CD4-positive, alpha-beta T cell treated with Interleukin-17A for 4 hours (primary cell): ENCODE measurements at regions not wholly inside any gene's neighbourhood (a gene's known extent, or its start where the extent isn't known, plus 50 kb on each side); places are given as distances from the start of the nearest gene placed in this dataset.

Experiments
- DNase-seq: peaks from one replicate; pipeline ENCODE4 v3.0.0-alpha.2; 2020; ENCODE audit warnings: mixed read lengths

DNA sequence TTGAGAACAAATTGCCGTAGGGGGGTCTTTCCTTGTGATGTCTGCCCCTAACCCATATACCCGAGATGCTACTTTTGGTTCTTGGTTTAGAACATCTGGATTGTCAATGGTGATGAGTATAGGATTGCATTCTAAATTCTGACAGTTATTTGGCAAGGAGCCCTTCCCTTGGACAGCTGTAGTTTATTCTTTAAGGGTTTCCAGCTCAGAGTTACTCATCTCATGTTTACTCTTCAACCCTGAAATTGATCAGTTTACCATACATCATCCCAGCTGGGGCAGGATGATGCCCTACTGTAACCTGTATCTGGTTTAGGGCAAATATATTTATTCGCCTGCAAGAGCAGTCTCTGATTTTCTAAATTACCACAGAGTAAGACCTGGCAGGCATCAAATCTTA is 85.7 kb upstream of the XCR1 start:
- DNase-seq, result no peak

GRCh38 chr3:46112296-46112695 is 85.0 kb upstream of the XCR1 start:
- no peak for DNase-seq

DNA sequence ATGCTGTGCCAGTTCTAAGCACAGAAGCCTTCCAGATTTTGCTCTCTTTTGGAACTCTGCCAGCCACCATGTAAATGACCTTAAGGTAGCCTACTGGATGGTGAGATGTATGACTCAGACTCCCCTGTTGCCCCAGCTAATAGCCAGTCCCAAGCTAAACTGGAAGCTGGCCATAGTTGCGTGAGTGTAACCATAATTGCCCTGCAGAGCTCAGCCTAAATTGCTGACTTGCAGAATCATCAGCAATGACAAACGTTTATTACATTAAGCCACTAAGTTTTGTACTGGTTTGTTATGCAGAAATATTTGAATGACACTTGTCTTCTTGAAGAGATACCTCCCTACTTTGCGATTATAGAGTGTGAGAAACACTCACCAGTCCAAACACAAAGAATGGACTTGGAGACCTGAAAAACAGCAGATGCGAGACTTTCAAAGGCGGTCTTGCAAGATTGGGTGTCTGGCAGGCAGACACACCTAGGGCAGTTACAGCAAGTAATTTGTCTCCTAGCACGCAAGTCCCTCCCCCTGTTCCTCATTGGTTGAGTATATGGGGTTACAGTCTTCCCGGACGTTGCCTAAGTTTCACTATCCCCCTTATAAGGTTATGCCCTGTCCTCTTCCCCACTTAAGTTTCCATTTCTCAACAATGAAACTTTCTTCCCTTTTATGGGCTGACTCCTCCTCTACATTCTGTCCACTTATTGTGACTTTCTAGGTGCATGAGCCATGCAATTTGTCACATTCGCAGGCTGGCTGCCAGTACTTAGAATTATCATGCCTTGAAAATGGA is 83.6 kb upstream of the XCR1 start:
- DNase-seq, result no peak

DNA sequence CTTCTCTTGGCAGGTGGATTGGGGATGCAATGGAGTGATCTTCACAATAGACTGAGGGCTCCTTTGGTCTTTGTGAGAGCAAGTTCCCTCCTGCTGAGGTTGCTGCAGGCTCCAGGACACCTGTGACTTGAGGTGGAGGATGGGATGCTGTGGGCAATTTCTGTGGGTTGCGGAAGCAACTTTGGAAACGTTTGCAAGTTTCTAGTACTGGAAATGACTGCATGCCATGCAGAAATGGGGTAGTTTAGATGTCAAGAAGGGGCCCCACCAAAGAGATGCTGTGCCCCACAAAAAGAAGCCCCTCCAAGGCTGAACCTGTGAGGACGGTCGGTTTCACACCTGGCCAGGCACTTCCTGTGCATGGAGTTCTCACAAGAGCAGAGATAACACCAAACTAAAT is 80.4 kb upstream of the XCR1 start:
- no peak for DNase-seq

DNA sequence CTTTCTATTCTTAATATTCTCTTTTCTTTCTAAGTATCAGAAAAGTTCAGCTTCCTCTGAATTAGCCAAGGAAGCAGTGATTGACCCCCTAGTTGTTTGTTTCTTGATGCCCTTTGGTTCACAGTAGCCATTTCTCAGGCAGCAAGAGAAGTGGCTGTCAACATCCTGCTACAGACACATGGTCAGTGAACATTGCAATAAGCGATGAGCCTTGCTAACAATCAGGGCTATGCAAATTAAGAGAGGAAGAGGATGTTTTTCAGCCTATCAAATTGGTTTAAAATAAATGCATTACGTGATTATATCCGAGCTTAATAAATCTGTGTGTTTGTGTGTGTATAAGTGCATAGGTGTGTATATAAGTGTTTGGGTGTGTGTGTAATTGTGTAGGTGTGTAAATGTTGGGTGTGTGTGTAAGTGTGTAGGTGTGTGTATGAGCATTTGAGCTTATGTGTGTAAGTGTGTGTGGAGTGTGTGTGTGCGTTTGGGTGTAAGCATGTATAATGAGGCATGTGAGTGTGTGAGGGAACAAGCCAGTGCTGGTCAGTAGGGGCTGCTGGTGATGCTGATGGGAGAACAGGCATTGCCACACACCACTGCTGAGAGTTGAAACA is 78.1 kb upstream of the XCR1 start:
- no peak for DNase-seq

GRCh38 chr3:46104706-46105105 is 77.4 kb upstream of the XCR1 start:
- DNase-seq, result no peak

DNA sequence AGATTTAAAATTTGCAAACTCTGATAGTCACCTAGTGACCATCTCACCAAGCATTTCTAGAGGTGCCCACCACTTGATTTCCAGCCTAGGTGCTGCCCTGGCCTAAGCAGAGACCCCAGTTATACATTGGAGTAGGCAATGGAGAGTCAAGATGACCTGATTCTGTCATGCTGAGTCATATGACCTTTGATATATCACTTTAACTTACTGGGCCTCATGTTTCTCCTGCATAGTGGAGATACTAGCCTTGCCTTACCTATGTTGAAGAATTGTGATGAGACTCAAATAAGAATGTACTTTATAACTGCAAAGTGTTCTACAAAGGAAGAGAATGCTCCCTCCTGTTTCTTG is 75.5 kb upstream of the XCR1 start:
- no peak for DNase-seq

GRCh38 chr3:46102059-46102779 is 74.9 kb upstream of the XCR1 start:
- DNase-seq, result no peak

DNA sequence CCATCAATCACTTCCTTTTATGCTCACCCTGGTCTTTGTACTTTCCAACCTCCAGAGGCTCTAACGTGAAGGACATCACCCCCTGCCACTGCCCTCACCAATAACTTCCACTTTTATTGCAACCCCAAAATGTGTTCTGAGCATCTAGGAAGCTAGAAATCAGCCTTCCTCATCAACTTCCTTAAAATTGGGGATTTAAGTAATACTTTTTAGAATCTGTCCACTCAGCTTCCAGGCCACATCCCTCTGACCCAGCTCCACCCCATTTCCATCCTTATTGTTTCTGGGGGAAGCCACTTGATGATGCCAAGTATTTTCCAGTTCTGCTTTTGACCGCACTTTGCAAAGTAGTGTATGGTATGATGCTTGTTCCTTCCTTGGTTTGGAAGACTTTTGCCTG is 73.5 kb upstream of the XCR1 start:
- DNase-seq, result no peak

GRCh38 chr3:46098319-46098761 is 71.1 kb upstream of the XCR1 start:
- DNase-seq, result peak; percentile 53

- DNase-seq, result peak; percentile 24
These were observed 70.5 kb upstream of the XCR1 start for GRCh38 chr3:46097691-46098241.

GRCh38 chr3:46096781-46097180 is 69.5 kb upstream of the XCR1 start:
- no peak for DNase-seq

- no peak for DNase-seq
These were observed 69.1 kb upstream of the XCR1 start for GRCh38 chr3:46096336-46096735.

DNA sequence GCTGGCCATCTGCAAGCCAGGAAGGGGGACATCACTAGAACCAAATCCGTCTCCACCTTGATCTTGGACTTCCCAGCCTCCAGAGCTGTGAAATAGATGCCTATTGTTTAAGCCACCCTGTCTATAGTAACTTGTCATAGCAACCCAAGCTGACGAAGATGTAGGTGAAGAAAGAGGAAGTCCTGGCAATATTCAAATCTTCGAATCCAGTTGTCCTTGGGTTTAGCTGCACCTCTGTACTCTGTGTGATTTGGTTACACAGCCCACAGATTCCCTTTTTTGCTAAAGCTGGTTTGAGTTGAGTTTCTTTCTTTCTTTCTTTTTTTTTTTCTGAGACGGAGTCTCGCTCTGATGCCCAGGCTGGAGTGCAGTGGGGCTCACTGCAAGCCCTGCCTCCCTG is 68.0 kb upstream of the XCR1 start:
- DNase-seq, result no peak

GRCh38 chr3:46094506-46094905 is 67.2 kb upstream of the XCR1 start:
- DNase-seq, result no peak

DNA sequence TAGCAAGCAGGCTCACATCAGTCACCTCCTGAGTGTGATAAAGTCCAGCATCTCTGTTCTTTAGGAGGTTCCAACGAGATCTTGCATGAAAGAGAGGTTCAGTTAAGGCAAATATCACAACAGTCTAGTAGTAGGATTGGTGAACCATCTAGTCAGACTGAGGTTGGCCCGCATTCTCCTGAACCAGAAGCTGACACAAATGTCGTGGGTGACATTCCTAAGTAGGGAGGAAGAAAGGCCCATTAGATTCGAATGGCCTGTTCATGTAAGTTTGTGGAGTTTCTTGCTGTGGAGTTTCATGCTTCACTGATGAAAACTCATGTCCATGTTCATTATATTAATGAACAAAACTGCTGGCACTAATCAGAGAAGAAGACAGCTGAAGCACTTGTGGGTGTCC is 66.7 kb upstream of the XCR1 start:
- no peak for DNase-seq

DNA sequence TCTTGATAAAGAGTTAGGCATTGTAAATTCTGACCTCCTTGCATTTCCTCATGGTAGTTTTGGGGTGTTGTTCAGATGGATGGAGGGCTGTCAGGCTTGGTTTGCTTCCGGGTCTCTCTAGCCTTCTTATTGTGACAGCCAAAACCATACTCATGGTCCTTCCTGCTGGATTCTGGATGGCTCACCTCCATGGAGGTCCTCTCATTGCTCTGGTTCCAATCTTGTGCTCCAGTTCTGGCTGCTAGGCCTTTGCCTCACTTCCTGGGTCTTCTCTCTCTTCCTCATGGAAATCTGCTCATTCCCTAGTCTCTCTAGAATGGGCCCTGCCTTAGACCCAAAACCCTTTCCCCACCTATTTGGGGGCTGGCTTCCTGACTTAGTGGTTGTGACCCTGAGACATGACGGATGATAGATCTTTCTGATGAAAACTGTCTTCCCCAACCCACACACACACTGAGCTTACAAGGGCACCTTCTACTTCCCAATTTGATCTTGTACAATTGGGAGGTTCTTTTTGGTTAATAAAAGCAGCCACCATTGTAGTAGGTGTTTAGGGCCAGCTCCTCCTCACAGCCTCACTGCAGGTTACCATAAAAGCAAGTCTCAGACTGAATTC is 66.2 kb upstream of the XCR1 start:
- DNase-seq, result no peak

DNA sequence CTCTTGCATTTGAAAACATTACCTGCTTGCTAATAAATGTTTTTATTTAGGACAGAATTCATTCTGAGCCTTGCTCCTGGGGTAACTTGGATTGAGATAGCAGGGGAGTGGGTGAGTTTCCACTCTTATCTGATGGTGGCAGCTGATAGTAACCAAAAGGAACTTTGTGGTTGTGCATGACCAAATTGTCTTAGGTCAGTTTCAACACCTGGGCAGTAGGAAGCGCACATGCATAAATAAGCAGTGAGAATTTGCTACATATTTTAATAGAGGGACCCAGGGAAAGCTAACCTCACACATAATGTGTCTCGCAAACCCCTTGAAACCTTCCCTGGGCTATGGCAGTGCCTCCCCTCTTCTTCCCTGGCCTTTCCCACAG is 65.4 kb upstream of the XCR1 start:
- DNase-seq, result no peak

DNA sequence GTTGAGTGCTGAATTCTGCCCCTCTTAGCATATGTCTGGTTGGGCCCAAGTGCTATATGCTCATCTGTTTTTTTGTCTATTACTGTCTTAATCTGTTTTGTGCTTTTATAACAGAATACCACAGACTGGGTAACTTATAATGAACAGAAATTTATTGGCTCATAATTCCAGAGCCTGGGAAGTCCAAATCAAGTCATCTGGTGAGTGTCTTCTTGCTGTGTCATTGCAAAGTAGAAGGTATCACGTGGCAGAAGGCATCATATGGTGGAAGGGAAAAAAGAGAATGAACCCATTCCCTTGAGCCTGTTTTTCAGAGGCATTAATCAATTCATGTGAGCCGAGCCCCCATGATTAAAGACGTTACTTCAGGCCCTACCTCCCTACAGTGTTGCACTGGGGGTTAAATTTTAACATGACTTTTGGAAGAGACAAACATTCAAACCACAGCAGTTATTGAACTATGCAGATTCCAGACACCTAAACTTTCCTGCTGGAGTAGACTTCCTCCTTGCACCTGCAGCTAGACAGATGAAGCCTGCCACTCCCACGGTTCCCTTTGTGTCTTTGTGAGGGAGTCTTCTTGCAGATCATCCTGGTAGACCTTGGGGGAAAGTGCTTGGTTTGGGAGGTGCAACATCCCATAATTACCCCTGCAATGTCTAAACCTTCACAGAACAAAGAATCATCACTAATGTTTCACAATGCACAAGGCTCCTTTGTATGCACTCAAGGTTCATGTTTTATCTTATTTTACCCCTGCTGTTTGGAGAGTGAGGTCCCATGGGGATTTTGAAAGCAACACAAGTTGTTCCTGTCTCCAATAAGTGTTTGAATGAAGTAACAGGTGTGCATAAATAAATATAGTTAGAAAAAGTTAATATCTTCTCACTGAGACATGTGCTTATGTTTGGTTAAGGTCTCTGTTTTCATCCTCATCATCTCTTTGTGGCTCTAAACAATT is 64.7 kb upstream of the XCR1 start:
- no peak for DNase-seq

DNA sequence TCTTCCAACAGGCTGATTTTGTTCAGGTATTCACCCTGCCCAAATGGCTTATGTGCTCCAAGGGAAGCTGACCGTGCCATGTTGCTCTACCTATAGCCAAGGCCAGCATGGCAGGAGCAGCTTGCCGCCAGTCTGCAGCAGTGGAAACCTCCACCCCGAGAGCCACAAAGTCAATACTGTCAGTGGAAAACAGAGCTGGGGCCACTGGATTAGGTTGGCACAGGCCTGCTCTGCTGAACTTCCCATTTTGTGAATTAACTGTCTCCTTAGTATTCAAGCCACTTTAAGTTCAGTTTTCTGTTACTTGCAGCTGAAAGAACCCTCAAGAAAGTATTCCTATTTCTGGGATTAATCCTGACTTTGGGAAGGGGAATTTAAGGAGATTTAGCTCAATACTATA is 63.8 kb upstream of the XCR1 start:
- no peak for DNase-seq

- DNase-seq, result no peak
These were observed 62.9 kb upstream of the XCR1 start for GRCh38 chr3:46090161-46090591.
